Kidney (tissue), 13 donors: ENCODE measurements at regions not wholly inside any gene's neighbourhood (a gene's known extent, or its start where the extent isn't known, plus 50 kb on each side); places are given as distances from the start of the nearest gene placed in this dataset.
A peak's percentile ranks its signal among the peaks of the same experiment; 100 is the strongest.

Experiments
- DNase-seq, 5 donors: peaks; one replicate each; pipeline ENCODE4 v3.0.0-alpha.2; 2013 to 2020
- FAIRE-seq: peaks from 2 replicates; lab custom pipeline; 2012; peaks lifted over from hg19 to GRCh38; lab: Jason Lieb, UNC
- H3K27ac ChIP-seq, 2 donors: one replicate each; pipeline ENCODE4 v1.7.0; 2013; ENCODE audit warnings: low read depth in 2 of 2, low read length in 2 of 2, inconsistent platforms in 1 of 2
- H3K27me3 ChIP-seq: one replicate; pipeline ENCODE4 v1.7.1; 2013; ENCODE audit warnings: low read length, inconsistent platforms; ENCODE audit not compliant: control insufficient read depth, insufficient read depth
- H3K36me3 ChIP-seq, 3 donors: one replicate each; pipeline versions ENCODE4 v1.7.0 to v1.7.1; 2013; ENCODE audit warnings: low read length in 3 of 3, control low read depth in 1 of 3, inconsistent platforms in 1 of 3; ENCODE audit not compliant: insufficient read depth in 3 of 3, control insufficient read depth in 2 of 3
- H3K4me1 ChIP-seq, 3 donors: one replicate each; pipeline versions ENCODE4 v1.7.0 to v1.7.1; 2013; ENCODE audit warnings: low read length in 3 of 3, inconsistent platforms in 1 of 3, low read depth in 1 of 3; ENCODE audit not compliant: control insufficient read depth in 2 of 3, insufficient read depth in 2 of 3
- H3K4me3 ChIP-seq, 3 donors: one replicate each; pipeline versions ENCODE4 v1.7.0 to v1.8.1; 2013; ENCODE audit warnings: low read length in 3 of 3, control low read depth in 1 of 3, inconsistent platforms in 1 of 3
- H3K9ac ChIP-seq, 3 donors: one replicate each; pipeline versions ENCODE4 v1.7.0 to v1.7.1; 2013; ENCODE audit warnings: low read length in 3 of 3, control low read depth in 1 of 3, inconsistent platforms in 1 of 3
- H3K9me3 ChIP-seq, 3 donors: one replicate each; pipeline versions ENCODE4 v1.7.0 to v1.7.1; 2013; ENCODE audit warnings: low read length in 3 of 3, control low read depth in 1 of 3, inconsistent platforms in 1 of 3; ENCODE audit not compliant: control insufficient read depth in 2 of 3, insufficient read depth in 1 of 3
- CTCF ChIP-seq: IDR thresholded peaks from 3 replicates; pipeline ENCODE4 v1.5.1; 2012; ENCODE audit warnings: mild to moderate bottlenecking, moderate library complexity, borderline replicate concordance; ENCODE audit not compliant: insufficient read depth; ENCODE audit errors: extremely low read depth
- intact Hi-C: fragments of 100-400 bp; cut with DNase I; formaldehyde crosslinking; loops from one replicate; pipeline ENCODE4 v1.11.1; 2022
- donor health status: control.
- donor health status: control.
- donor health status: control.
- donor health status: control.
- donor health status: control.
- donor health status: DM: yes; HTN: yes; CAD: no.
- donor health status: Normal renal cell carcinoma (clear cell type).

DNA sequence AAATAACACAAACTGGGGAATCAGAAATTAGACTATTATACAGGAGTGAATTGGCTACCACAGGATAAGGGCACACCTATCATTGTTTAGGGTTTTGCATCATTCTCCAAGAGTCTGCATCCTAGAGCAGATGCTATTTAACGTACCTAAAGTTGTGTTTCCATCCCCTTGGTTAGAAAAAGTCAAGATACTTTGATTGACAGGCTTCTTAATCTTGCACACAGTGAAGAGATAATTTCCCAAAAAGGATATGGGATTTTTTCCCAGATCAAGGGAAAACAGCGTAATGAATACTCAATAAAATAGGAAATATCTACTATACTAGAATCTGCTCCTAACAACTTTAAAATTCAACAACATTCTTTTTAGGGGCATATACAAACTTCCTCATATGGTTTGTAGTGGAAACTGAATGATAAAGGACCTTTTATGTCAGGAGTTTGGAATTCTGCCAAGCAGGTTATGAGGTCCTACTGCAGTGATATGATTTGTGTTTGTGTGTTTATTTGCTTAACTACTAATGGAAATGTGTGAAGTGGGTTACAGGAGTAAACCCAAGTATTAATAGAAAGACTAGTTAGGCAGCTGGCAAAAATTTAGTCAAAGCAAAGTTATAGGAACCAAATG lies 124.1 kb upstream of the MME start:
- intact Hi-C loops: no loop called here
- Histone ChIP-seq H3K27ac (no peak overlapping the region), H3K9ac (no peak overlapping the region), H3K4me1 (no peaks in the 10 kb centered on the region), H3K9me3 (no peaks in the 10 kb centered on the region), H3K4me3 (no peak overlapping the region), H3K36me3 (no peaks in the 10 kb centered on the region), H3K27me3 (no peaks in the 10 kb centered on the region)
- TF ChIP-seq CTCF: no peak
- DNase-seq (peak in 1 of 5 donors; percentile 13), FAIRE-seq (no peak)

DNA sequence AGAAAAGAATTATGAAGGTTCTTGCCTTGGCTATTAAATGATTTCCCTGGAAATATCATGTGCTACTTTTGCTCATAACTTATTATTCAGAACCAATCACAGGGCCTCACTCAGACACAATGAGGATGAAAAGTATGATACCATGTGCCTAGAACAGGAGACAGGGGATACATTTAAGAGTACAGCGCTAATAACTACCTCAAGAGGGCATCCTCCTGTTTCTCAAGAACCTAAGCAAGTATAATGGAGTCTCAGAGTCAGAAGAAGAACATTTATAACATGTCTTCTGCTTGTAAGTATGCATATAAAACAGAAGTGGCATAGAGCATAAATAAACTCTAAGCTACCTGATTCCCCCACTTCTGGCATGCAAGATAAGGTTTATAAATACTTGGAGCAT lies 125.4 kb upstream of the MME start:
- H3K9me3 ChIP-seq: no peaks in the 10 kb centered on the region
- no peak for FAIRE-seq
- no peaks in the 10 kb centered on the region for H3K4me1 ChIP-seq
- H3K27ac ChIP-seq: no peak overlapping the region
- peak in 1 of 5 donors; percentile 24 for DNase-seq
- H3K4me3 ChIP-seq: no peak overlapping the region
- intact Hi-C loops: no loop called here
- H3K27me3 ChIP-seq: no peaks in the 10 kb centered on the region
- TF ChIP-seq CTCF: peak; percentile 42
- H3K9ac ChIP-seq: no peak overlapping the region
- H3K36me3 ChIP-seq: no peaks in the 10 kb centered on the region

DNA sequence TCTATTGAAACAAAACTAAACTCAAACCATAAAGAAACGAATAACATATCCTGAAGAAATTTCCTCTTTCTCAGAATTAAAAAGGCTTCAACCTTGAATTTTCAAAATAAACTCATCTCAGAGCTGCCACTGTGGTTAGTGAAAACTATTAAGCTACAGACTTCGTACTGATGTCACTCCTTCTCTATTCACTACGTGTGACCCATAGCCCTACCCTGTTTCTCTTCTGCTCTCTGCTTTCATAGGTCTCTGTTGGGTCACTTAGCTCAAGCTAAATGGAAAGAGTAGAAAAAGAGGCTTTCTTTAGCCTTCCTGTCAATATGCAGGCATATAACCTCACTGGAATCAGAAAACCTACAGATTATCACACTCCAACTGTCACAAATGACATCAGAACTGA lies 126.6 kb upstream of the MME start:
- Histone ChIP-seq H3K9me3 (no peaks in the 10 kb centered on the region), H3K36me3 (no peaks in the 10 kb centered on the region), H3K4me3 (no peak overlapping the region), H3K27ac (no peak overlapping the region), H3K9ac (no peak overlapping the region), H3K27me3 (no peaks in the 10 kb centered on the region), H3K4me1 (no peaks in the 10 kb centered on the region)
- no peak for DNase-seq
- intact Hi-C loops: no loop called here
- no peak for TF ChIP-seq CTCF
- no peak for FAIRE-seq

DNA sequence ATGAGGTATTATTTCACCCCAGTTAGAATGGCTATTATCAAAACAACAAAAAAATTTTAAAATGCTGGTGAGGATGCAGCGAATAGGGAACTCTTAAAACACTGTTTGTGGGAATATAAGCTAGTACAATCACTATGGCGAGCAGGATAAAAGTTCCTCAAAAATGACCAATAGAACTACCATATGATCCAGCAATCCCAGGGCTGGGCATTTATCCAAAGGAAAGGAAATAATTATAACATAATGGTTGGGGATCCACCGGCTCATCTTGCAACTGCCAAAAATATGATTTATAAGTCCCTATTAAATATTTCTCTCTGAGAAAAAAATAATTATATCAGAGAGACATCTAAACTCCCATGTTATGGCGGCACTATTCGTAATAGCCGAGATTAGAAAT lies 127.6 kb upstream of the MME start:
- H3K27ac ChIP-seq: no peak overlapping the region
- intact Hi-C loops: no loop called here
- no peaks in the 10 kb centered on the region for H3K9me3 ChIP-seq
- no peak for TF ChIP-seq CTCF
- H3K36me3 ChIP-seq: no peaks in the 10 kb centered on the region
- FAIRE-seq: no peak
- H3K4me1 ChIP-seq: no peaks in the 10 kb centered on the region
- no peak for DNase-seq
- no peak overlapping the region for H3K4me3 ChIP-seq
- no peak overlapping the region for H3K9ac ChIP-seq
- H3K27me3 ChIP-seq: no peaks in the 10 kb centered on the region
